HG03432 (cell line): ENCODE measurements at regions not wholly inside any gene's neighbourhood (a gene's known extent, or its start where the extent isn't known, plus 50 kb on each side); places are given as distances from the start of the nearest gene placed in this dataset.

Source experiments
- ATAC-seq: cut with Tn5 transposase; IDR thresholded peaks from one replicate; pipeline ENCODE4 v1.9.1; 2021; ENCODE audit warnings: mild to moderate bottlenecking, moderate library complexity; ENCODE audit not compliant: unreplicated experiment

- ATAC-seq: no peak
Observed at GRCh38 chr5:38207343-38207742, 51.0 kb upstream of the EGFLAM start.

GRCh38 chr5:38202741-38203140, 55.6 kb upstream of the EGFLAM start:
- ATAC-seq: no peak

- ATAC-seq: no peak
Observed at GRCh38 chr5:38200872-38201557, 57.3 kb upstream of the EGFLAM start.

- ATAC-seq: no peak
Observed at GRCh38 chr5:38197118-38197517, 61.2 kb upstream of the EGFLAM start.

- peak; percentile 78 for ATAC-seq
Observed at GRCh38 chr5:38193015-38193581, 65.3 kb upstream of the EGFLAM start.

GRCh38 chr5:38191693-38192092, 66.7 kb upstream of the EGFLAM start:
- no peak for ATAC-seq

GRCh38 chr5:38190111-38190510, 68.2 kb upstream of the EGFLAM start:
- no peak for ATAC-seq

- ATAC-seq: no peak
Observed at GRCh38 chr5:38189081-38189504, 69.3 kb upstream of the EGFLAM start.

- no peak for ATAC-seq
Observed at GRCh38 chr5:38188591-38188990, 69.8 kb upstream of the EGFLAM start.

GRCh38 chr5:38187532-38187931, 70.8 kb upstream of the EGFLAM start:
- ATAC-seq: no peak

GRCh38 chr5:38184627-38185026, 73.7 kb upstream of the EGFLAM start:
- no peak for ATAC-seq

- ATAC-seq: no peak
Observed at GRCh38 chr5:38182991-38183390, 75.4 kb upstream of the EGFLAM start.

GRCh38 chr5:38168029-38168428, 90.3 kb upstream of the EGFLAM start:
- no peak for ATAC-seq

GRCh38 chr5:38167562-38167996, 90.8 kb upstream of the EGFLAM start:
- no peak for ATAC-seq

- ATAC-seq: no peak
Observed at GRCh38 chr5:38166832-38167231, 91.5 kb upstream of the EGFLAM start.

- no peak for ATAC-seq
Observed at GRCh38 chr5:38165435-38165834, 92.9 kb upstream of the EGFLAM start.

- ATAC-seq: no peak
Observed at GRCh38 chr5:38164776-38165399, 93.5 kb upstream of the EGFLAM start.

- no peak for ATAC-seq
Observed at GRCh38 chr5:38163636-38164237, 94.6 kb upstream of the EGFLAM start.

- ATAC-seq: no peak
Observed at GRCh38 chr5:38162625-38163024, 95.7 kb upstream of the EGFLAM start.

- ATAC-seq: no peak
Observed at GRCh38 chr5:38157024-38157423, 101.3 kb upstream of the EGFLAM start.

- ATAC-seq: peak; percentile 43
Observed at GRCh38 chr5:38154615-38155204, 103.6 kb upstream of the EGFLAM start.

- no peak for ATAC-seq
Observed at GRCh38 chr5:38151878-38152277, 106.5 kb upstream of the EGFLAM start.
